ENCODE measurements at regions not wholly inside any gene's neighbourhood (a gene's known extent, or its start where the extent isn't known, plus 50 kb on each side); places are given as distances from the start of the nearest gene placed in this dataset.

- no peaks in the 10 kb centered on the region for H3K9me3 ChIP-seq
- H3K4me3 ChIP-seq: no peak overlapping the region
- H3K27ac ChIP-seq: no peak overlapping the region
- H3K4me1 ChIP-seq: no peaks in the 10 kb centered on the region
- no peaks in the 10 kb centered on the region for H3K36me3 ChIP-seq
- intact Hi-C loops (cut with DNase I): no loop called here
- no peaks in the 10 kb centered on the region for H3K27me3 ChIP-seq
- TF ChIP-seq, protein P1, sequence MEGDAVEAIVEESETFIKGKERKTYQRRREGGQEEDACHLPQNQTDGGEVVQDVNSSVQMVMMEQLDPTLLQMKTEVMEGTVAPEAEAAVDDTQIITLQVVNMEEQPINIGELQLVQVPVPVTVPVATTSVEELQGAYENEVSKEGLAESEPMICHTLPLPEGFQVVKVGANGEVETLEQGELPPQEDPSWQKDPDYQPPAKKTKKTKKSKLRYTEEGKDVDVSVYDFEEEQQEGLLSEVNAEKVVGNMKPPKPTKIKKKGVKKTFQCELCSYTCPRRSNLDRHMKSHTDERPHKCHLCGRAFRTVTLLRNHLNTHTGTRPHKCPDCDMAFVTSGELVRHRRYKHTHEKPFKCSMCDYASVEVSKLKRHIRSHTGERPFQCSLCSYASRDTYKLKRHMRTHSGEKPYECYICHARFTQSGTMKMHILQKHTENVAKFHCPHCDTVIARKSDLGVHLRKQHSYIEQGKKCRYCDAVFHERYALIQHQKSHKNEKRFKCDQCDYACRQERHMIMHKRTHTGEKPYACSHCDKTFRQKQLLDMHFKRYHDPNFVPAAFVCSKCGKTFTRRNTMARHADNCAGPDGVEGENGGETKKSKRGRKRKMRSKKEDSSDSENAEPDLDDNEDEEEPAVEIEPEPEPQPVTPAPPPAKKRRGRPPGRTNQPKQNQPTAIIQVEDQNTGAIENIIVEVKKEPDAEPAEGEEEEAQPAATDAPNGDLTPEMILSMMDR (IDR thresholded peaks at IDR 0.05): no peak
- ATAC-seq (no peak), DNase-seq (no peak)
Measured at GRCh38 chr2:23241121-23241520, 143.9 kb upstream of the KLHL29 start.

DNA sequence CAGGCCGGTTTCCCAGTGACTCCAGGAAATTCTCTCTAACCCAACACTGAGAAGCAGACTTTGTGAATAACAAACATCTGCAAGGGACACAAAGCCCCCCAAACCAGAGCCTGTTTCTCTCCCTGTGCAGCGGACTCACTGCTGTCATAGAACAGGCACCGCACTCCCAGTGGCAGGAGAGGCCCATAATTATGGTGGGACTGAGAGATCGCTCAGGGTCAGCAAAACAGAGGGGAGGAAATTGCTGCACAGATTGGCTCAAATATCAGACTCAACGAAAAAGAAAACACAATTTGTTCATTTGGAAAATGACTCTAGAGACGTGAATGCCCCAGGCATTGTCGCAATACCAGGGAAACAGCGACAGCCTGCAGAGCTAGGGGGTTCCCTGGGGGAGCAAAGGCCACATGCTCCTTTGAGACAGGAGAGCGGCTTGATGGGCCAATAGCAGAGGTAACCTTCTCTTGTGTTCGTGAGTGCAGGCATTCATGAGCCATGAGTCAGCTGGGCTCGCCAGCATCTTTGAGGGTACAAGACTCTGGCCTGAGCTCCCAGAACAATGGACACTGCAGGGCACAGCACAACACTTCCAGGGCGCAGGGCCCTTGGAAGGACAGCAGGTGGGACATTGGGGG is 143.3 kb upstream of the KLHL29 start:
- ATAC-seq (no peak), DNase-seq (no peak)
- intact Hi-C loops (cut with DNase I): no loop called here
- Histone ChIP-seq H3K9me3 (no peaks in the 10 kb centered on the region), H3K36me3 (no peaks in the 10 kb centered on the region), H3K27ac (no peak overlapping the region), H3K27me3 (no peaks in the 10 kb centered on the region), H3K4me1 (no peaks in the 10 kb centered on the region), H3K4me3 (no peak overlapping the region)
- TF ChIP-seq, protein P1 (IDR thresholded peaks at IDR 0.05): no peak

- TF ChIP-seq, protein P1 (IDR thresholded peaks at IDR 0.05): no peak
Measured at GRCh38 chr2:23243073-23243659, 141.8 kb upstream of the KLHL29 start.

DNA sequence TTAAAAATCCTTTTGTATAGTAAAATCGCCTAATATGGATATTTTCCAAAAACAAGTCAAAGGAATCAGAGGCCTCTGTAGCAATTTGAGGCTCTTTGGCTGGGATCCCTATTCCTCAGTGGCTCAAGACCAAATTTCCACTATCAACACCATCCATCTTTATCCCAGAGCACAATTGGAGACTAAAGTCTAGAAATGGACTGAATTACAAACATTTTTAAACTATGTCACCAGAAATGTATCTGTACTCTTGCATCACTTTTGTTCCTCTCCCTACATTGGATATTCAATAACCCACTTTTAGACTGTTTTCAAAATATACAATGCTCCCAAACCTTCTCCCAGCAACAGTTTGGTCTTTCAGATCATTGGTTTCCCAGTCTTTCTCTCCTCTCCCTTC is 140.4 kb upstream of the KLHL29 start:
- DNase-seq: peak in 2 of 4 donors; percentile 44 to 57
- Histone ChIP-seq H3K27ac (no peak overlapping the region), H3K4me1 (no peaks in the 10 kb centered on the region), H3K9me3 (no peaks in the 10 kb centered on the region), H3K27me3 (no peaks in the 10 kb centered on the region), H3K36me3 (no peaks in the 10 kb centered on the region), H3K4me3 (no peak overlapping the region)
- ATAC-seq: no peak
- TF ChIP-seq, protein P1 (IDR thresholded peaks at IDR 0.05): no peak
- intact Hi-C loops (cut with DNase I): no loop called here

More at GRCh38 chr2:23243073-23243659, 141.8 kb upstream of the KLHL29 start:
- H3K27me3 ChIP-seq: no peaks in the 10 kb centered on the region
- no peak overlapping the region for H3K4me3 ChIP-seq
- H3K36me3 ChIP-seq: no peaks in the 10 kb centered on the region
- no peaks in the 10 kb centered on the region for H3K4me1 ChIP-seq
- no peak overlapping the region for H3K27ac ChIP-seq
- intact Hi-C loops (cut with DNase I): no loop called here
- DNase-seq (no peak), ATAC-seq (no peak)
- no peaks in the 10 kb centered on the region for H3K9me3 ChIP-seq

DNA sequence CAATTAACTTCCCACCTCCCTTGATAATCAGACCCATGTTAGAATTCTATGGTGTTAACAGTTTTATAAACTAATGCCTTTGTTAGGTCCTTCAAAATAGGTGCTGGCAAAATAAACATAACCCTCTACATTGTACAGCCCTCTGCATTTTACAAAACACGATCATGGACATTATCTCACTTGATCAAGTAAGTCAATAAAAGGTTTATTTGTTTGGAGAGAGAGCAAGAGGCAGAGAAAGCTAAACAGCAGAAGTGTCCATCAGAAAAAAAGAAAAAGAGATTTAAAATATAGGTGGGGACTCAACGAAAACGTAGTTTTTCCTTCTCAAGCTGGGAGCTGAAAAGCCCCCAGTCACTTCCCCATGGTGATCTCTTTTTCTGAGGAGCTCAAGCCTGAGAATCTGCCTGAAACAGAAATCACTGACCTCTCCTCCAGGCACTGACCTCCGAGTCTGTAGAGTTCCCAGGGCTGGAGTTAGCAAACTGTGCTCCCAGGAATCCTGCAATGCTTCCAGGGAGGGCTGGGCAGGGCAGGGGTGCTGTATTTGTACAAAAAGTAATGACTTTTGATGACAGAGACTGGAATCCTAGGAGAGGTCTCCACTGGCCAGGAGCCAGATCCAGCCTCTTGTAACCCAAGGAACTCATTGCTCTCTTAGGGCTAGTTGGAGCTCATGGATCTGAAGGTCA is 137.8 kb upstream of the KLHL29 start:
- TF ChIP-seq, protein P1 (IDR thresholded peaks at IDR 0.05): no peak
- H3K27me3 ChIP-seq: no peaks in the 10 kb centered on the region

More for the DNA sequence above, 137.8 kb upstream of the KLHL29 start:
- intact Hi-C loops (cut with DNase I): no loop called here
- no peak for ATAC-seq
- Histone ChIP-seq H3K36me3 (no peaks in the 10 kb centered on the region), H3K27ac (no peak overlapping the region), H3K4me3 (no peak overlapping the region), H3K9me3 (no peaks in the 10 kb centered on the region), H3K4me1 (no peaks in the 10 kb centered on the region)
- DNase-seq: no peak
